Activated T-cell treated with anti-CD3 and anti-CD28 coated beads, Interleukin-2, amount 50 U/mL, for 4 hours (primary cell): ENCODE measurements at regions not wholly inside any gene's neighbourhood (a gene's known extent, or its start where the extent isn't known, plus 50 kb on each side); places are given as distances from the start of the nearest gene placed in this dataset.
"Not testable (repeated sequence)": the region's sequence is repeated elsewhere in the genome, so short reads cannot be mapped to it uniquely, and the experiment has no call there.

Source experiments
- ATAC-seq, 2 donors: fragments of 200-7000 bp; cut with Tn5 transposase; one replicate each; pipeline ENCODE4 v1.10.0; 2021
- DNase-seq: peaks from one replicate; pipeline ENCODE4 v3.0.0-alpha.2; 2020
- H3K27me3 Mint-ChIP-seq: one replicate; pipeline ENCODE4 v1.8.0; 2021; ENCODE audit warnings: low read depth, mixed read lengths
- H3K36me3 Mint-ChIP-seq: one replicate; pipeline ENCODE4 v1.8.0; 2022; ENCODE audit warnings: mixed read lengths; ENCODE audit not compliant: insufficient read depth
- H3K4me1 Mint-ChIP-seq: one replicate; pipeline ENCODE4 v1.8.0; 2021; ENCODE audit warnings: low read depth, mixed read lengths
- H3K4me3 Mint-ChIP-seq: one replicate; pipeline ENCODE4 v1.8.0; 2021; ENCODE audit warnings: mild to moderate bottlenecking, moderate library complexity, mixed read lengths
- H3K9me3 Mint-ChIP-seq: one replicate; pipeline ENCODE4 v1.8.0; 2021; ENCODE audit warnings: mixed read lengths

DNA sequence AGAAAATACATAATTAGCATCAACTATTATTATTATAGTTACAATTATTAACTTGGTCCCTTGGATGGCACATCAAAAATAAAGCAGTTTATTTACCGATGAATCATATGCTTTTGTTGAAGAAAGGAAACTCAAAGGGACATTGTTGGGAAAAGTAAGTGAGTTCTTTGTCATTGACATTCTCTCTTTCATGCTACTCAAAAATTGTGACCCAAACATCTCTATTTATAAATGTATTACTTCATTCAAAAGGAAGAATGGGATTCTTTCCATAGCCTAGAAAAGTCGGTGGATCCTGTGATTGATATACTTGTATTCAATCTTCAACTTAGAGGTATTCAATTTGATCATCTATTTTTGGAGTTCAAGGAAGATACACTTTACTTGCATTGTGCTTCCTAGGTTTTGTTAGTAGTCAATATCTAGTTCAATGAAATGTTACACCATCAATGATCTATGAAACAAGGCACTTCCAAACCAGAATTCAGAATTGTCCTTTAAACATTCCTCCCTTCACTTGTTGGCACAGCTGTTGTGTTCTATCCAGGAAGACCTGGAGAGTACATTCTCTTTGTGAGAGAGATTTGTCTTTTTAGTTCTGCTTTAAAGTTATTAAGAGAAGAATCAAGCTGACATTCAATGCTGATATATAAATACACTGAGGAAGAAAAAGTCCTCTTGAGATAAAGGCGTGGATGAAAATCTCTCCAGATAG is 235.2 kb downstream of the TMEM26 start:
- no peaks in the 10 kb centered on the region for H3K4me1 Mint-ChIP-seq
- H3K27me3 Mint-ChIP-seq, result peaks cover 3% of the 10 kb centered on the region
- DNase-seq (no peak), ATAC-seq (no peak)
- H3K9me3 Mint-ChIP-seq, result no peaks in the 10 kb centered on the region
- H3K4me3 Mint-ChIP-seq, result no peak overlapping the region
- H3K36me3 Mint-ChIP-seq, result no peaks in the 10 kb centered on the region

DNA sequence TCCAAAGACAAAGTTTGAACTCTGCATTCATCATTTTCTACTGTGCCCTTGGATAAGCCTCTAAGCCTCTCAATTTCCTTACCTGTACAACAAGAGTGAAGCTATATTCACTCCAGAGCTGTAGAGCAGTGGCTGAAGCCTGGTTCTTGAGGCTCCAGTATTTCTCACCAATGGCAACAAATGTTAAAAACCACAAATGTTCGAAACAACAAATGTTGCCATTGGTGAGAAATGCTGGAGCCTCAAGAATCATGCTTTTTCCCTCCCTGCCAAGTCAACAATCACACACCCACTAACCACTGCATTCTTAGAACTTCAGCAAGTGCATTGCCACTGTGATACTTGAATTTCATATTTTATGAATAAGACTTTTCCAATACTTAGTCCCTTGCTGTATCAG is 237.9 kb downstream of the TMEM26 start:
- no peak overlapping the region for H3K4me3 Mint-ChIP-seq
- no peak for DNase-seq
- no peaks in the 10 kb centered on the region for H3K27me3 Mint-ChIP-seq
- no peaks in the 10 kb centered on the region for H3K36me3 Mint-ChIP-seq
- no peaks in the 10 kb centered on the region for H3K9me3 Mint-ChIP-seq
- ATAC-seq, result no peak
- H3K4me1 Mint-ChIP-seq, result no peaks in the 10 kb centered on the region

DNA sequence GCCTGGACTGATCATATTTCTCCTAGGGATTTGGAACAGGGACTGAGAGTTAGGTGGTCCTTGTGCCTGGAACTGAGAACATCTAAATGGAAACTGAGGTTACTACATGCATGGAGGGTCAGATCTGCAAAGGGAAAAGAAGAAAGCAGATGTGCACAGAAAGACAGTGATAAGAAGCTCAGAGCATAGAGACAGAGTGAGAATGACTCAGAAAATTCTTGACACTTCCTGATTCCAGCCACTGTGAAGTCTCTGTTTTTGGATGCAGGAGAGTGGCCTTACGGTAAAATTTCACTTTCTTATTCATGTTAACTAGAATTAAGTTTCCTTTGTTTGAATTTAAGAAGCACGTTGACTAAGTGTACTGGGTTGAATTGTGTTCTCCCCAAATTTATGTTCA is 241.7 kb downstream of the TMEM26 start:
- H3K36me3 Mint-ChIP-seq, result no peaks in the 10 kb centered on the region
- DNase-seq, result no peak
- H3K27me3 Mint-ChIP-seq, result no peaks in the 10 kb centered on the region
- no peaks in the 10 kb centered on the region for H3K4me1 Mint-ChIP-seq
- no peaks in the 10 kb centered on the region for H3K9me3 Mint-ChIP-seq
- no peak for ATAC-seq
- H3K4me3 Mint-ChIP-seq, result no peak overlapping the region

DNA sequence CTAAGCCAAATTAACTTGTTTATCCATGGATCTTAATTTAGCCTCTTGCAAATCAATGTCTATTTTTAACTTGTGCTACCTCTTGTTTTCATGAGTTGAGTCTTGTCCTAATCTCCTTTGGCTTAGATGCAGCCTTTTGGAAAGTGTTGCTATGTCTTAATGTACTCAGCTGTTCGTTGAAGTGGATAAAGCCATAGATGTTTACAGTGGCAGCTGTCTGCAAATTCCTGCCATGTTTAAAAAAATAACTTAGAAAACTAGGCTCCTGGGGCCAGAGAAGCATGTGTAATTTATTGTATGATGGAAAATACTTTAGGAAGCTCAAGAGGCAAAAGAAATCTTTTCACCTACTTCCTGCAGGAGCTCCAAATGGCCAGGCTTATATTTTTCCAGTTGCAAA is 253.1 kb upstream of the RHOBTB1 start:
- no peaks in the 10 kb centered on the region for H3K36me3 Mint-ChIP-seq
- peaks cover 12% of the 10 kb centered on the region for H3K9me3 Mint-ChIP-seq
- peaks cover 2% of the 10 kb centered on the region for H3K27me3 Mint-ChIP-seq
- DNase-seq, result no peak
- no peak for ATAC-seq
- H3K4me1 Mint-ChIP-seq, result no peaks in the 10 kb centered on the region
- H3K4me3 Mint-ChIP-seq, result no peak overlapping the region

DNA sequence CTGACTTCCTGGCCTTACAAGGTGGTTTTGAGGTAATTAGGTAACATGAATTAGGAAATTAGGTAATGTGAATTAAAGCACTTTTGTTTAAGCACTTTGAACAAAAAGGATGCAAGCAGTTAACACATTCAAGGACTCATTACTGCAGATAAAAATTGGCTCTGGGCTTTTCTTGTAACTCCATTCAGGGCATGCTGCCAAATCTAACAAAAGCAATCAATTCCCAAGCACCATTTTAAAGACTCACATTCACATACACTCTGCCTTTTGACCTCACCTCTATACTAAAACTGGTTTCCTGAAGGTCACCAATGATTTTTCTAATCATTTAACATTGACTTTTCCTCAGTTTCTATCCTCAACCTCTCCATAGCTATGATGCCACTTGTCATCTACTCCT is 251.2 kb upstream of the RHOBTB1 start:
- Mint-ChIP-seq H3K27me3 (peaks cover 4% of the 10 kb centered on the region), H3K9me3 (peaks cover 12% of the 10 kb centered on the region), H3K4me3 (no peak overlapping the region), H3K36me3 (no peaks in the 10 kb centered on the region), H3K4me1 (no peaks in the 10 kb centered on the region)
- no peak for ATAC-seq
- DNase-seq, result no peak

DNA sequence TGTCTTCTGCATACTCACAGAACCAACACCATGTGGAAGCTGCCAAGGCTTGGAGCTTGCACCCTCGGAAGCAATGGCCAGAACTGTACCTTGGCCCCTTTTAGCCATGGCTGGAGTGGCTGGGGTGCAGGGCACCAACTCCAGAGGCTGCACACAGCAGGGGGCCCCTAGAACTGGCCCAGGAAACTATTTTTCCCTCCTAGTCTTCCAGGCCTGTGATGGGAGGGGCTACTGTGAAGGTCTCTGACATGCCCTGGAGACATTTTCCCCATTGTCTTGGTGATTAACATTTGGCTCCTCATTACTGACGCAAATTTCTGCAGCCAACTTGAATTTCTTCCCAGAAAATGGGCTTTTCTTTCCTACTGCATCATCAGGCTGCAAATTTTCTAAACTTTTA is 248.6 kb upstream of the RHOBTB1 start:
- not testable (repeated sequence) for ATAC-seq, H3K4me3 Mint-ChIP-seq

DNA sequence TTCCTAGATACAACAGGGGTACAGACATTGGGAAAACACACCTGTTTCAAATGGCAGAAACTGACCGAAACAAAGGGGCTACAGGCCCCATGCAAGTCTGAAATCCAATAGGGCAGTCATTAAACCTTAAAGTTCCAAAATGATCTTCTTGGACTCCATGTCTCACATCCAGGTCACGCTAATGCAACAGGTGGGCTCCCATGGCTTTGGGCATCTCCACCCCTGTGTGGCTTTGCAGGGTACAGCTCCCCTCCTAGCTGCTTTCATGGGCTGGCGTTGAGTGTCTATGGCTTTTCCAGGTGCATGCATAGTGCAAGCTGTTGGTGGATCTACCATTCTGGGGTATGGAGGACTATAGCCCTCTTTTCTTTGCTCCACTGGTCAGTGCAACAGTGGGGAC is 248.1 kb upstream of the RHOBTB1 start:
- DNase-seq, result no peak
- Mint-ChIP-seq H3K27me3 (peaks cover 4% of the 10 kb centered on the region), H3K9me3 (peaks cover 12% of the 10 kb centered on the region), H3K4me1 (no peaks in the 10 kb centered on the region), H3K36me3 (no peaks in the 10 kb centered on the region), H3K4me3 (no peak overlapping the region)
- ATAC-seq, result no peak

More for the DNA sequence above, 248.6 kb upstream of the RHOBTB1 start:
- not testable (repeated sequence) for H3K4me1 Mint-ChIP-seq, H3K36me3 Mint-ChIP-seq, DNase-seq, H3K27me3 Mint-ChIP-seq
- peaks cover 12% of the 10 kb centered on the region for H3K9me3 Mint-ChIP-seq

DNA sequence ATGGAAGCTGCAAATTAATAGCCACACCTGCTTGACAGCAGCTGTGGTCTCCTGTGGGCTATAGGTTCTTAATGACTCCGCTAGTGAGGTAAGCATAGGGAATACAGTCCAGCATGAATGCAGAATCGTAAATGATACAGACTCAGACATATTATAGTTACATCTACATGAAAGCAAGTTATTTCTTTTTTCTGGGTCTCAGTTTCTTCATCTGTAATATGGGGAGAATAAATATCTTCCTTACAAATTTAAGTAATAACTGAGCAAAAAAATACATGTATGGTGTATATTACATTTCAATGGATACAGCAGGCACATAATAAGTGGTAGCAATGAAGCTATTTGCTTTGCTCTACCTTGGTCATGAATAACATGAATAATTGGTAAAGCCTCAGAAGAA is 245.9 kb upstream of the RHOBTB1 start:
- Mint-ChIP-seq H3K27me3 (peaks cover 4% of the 10 kb centered on the region), H3K9me3 (peaks cover 12% of the 10 kb centered on the region), H3K4me1 (no peaks in the 10 kb centered on the region), H3K36me3 (no peaks in the 10 kb centered on the region), H3K4me3 (no peak overlapping the region)
- DNase-seq (no peak), ATAC-seq (no peak)

DNA sequence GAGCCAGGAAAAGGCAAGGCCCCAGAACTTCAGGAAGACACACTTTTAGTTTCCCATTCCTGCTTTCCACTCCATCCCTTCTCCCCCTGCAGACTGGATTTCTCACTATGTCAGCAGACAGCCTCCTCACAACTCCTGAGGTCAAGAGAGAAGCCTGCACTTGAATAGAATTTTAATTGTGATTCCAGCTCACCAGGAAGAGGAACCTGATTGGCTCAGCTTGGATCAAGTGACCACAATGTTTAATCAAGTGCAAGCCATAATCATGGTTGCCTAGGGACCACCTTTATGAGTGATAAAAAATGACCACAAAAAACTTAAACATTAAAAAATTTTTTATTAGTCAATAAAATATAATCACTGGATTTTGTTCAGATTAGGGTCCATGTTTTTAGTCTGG is 244.7 kb upstream of the RHOBTB1 start:
- no peaks in the 10 kb centered on the region for H3K36me3 Mint-ChIP-seq
- H3K4me1 Mint-ChIP-seq, result no peaks in the 10 kb centered on the region
- H3K9me3 Mint-ChIP-seq, result peaks cover 8% of the 10 kb centered on the region
- H3K27me3 Mint-ChIP-seq, result peaks cover 4% of the 10 kb centered on the region
- DNase-seq (no peak), ATAC-seq (no peak)
- no peak overlapping the region for H3K4me3 Mint-ChIP-seq

DNA sequence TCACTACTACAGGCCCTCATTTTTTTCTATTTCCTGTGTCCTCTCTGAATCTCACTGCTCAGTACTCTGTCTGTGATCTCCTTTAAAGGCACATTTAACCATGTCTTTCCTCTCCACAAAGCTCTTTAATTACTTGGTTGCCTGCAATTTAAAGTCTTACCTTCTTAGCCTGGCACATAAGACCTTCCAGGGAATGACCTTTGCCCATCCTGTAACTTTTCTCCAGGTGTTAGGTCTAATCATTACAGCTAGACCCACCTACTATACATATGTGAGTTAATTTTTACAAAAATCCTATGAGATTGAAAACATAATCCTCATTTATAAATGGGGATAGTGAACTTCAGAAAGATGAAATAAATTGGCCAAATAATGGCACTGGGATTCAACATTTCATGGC is 244.1 kb upstream of the RHOBTB1 start:
- H3K9me3 Mint-ChIP-seq, result peaks cover 3% of the 10 kb centered on the region
- H3K4me3 Mint-ChIP-seq, result no peak overlapping the region
- H3K27me3 Mint-ChIP-seq, result peaks cover 4% of the 10 kb centered on the region
- no peak for DNase-seq
- no peak for ATAC-seq
- no peaks in the 10 kb centered on the region for H3K36me3 Mint-ChIP-seq
- H3K4me1 Mint-ChIP-seq, result no peaks in the 10 kb centered on the region

DNA sequence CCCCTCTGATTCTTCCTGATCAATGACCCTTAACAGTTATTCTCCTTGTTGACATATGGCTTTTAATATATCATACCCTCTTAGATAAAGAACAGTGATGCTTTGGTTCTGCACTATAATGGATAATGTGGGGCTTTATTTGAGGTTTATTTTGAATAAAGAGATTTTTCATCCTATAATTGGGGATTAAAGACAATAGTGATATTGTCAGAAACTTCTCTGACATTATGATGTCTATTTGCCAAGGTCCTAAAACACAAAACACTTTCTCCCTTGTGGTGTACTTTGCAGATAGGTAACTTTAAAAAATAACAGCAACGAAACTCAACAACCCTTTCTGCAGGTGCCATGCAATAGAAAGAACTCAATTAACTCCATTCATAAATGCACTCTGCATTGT is 243.6 kb upstream of the RHOBTB1 start:
- Mint-ChIP-seq H3K27me3 (peaks cover 3% of the 10 kb centered on the region), H3K36me3 (no peaks in the 10 kb centered on the region), H3K4me3 (no peak overlapping the region), H3K9me3 (no peaks in the 10 kb centered on the region), H3K4me1 (no peaks in the 10 kb centered on the region)
- ATAC-seq (no peak), DNase-seq (no peak)

DNA sequence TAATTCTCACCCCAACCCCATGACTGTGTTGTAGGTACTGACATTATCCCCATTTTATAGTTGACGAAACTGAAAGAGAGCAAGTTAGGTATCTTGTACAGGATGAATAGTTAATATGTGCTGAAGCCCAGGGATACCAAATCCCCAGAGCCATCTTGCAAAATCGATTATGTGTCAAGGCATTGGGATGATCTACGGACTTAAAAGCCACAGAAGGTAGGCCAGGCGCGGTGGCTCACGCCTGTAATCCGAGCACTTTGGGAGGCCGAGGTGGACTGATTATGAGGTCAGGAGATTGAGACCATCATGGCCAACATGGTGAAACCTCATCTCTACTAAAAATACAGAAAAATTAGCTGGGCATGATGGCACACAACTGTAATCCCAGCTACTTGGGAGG is 242.4 kb upstream of the RHOBTB1 start:
- ATAC-seq (no peak), DNase-seq (no peak)
- H3K4me1 Mint-ChIP-seq, result no peaks in the 10 kb centered on the region
- no peaks in the 10 kb centered on the region for H3K9me3 Mint-ChIP-seq
- no peaks in the 10 kb centered on the region for H3K36me3 Mint-ChIP-seq
- no peaks in the 10 kb centered on the region for H3K27me3 Mint-ChIP-seq
- no peak overlapping the region for H3K4me3 Mint-ChIP-seq

DNA sequence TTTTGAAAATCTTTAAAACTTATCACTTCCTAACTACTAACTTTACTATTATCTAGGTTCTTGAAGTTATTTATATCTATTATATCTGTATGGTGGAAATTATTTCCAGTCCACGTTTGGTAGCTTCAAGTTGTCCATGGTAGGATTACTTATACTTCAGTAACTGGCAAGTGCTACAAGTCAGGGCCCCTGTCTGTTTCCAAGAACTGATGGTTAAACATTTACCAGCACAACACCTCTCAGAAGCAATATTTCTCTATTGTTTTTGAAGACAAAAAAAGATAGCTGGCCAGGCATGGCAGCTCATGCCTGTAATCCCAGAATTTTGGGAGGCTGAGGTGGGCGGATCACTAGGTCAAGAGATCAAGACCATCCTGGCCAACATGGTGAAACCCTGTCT is 240.4 kb upstream of the RHOBTB1 start:
- H3K4me3 Mint-ChIP-seq, result no peak overlapping the region
- no peaks in the 10 kb centered on the region for H3K36me3 Mint-ChIP-seq
- no peak for DNase-seq
- H3K9me3 Mint-ChIP-seq, result no peaks in the 10 kb centered on the region
- no peaks in the 10 kb centered on the region for H3K27me3 Mint-ChIP-seq
- no peak for ATAC-seq
- H3K4me1 Mint-ChIP-seq, result no peaks in the 10 kb centered on the region

DNA sequence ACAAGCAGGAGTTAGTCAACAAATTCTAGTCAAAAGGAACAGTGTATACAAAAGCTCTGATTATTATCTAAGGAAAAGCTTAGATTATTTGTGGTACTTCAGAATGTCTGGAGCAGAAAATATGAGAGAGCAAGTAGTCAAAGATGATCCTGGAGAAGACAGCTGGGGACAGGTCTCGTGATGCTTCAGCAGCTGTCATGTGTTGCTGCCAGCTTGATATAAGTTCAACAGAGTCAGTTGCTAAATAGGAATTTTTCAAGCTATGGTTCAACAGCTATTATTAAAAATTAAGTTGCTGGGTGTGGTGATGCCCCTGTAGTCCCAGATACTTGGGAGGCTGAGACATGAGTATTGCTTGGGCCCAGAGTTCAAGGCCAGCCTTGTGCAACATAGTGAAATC is 240.0 kb upstream of the RHOBTB1 start:
- Mint-ChIP-seq H3K9me3 (no peaks in the 10 kb centered on the region), H3K36me3 (no peaks in the 10 kb centered on the region), H3K27me3 (no peaks in the 10 kb centered on the region), H3K4me1 (no peaks in the 10 kb centered on the region), H3K4me3 (no peak overlapping the region)
- ATAC-seq (no peak), DNase-seq (no peak)

DNA sequence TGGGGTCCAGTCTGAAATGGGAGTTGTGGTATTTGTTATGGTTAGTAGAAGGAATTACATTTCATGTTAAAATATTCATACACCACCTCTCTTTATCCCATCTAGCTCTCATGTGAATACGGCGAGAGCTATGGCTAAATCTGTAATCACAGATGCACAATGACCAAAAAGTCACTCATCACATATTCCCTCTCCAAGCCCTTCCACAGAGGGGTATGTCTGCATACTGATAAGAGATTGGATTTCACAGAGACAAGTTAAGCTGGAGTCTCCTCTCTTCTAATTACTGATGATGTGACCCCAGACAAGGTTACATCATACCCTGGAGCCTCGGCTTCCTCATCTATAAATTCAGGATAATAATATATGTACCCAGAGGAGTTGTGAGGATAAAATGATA is 237.8 kb upstream of the RHOBTB1 start:
- H3K9me3 Mint-ChIP-seq, result no peaks in the 10 kb centered on the region
- DNase-seq (no peak), ATAC-seq (no peak)
- no peaks in the 10 kb centered on the region for H3K27me3 Mint-ChIP-seq
- no peak overlapping the region for H3K4me3 Mint-ChIP-seq
- no peaks in the 10 kb centered on the region for H3K4me1 Mint-ChIP-seq
- H3K36me3 Mint-ChIP-seq, result no peaks in the 10 kb centered on the region

DNA sequence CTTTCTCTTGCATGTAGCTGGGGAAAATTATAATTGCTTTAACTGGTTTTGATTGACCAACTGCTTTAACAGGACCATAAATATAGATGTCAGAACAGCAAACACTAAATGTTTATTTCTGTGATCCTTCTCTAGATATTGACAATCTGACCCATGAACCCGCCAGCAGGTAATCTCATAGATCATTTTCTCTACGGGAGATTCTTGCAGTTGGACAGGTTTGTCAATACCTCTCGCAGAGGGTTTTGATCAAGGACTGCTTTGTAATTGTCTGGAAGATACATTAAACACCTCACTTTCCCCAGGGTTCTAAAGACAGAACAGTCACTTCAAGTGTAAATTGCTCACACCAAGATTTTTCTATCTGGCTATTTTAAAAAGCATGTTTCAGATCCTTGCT is 235.8 kb upstream of the RHOBTB1 start:
- H3K27me3 Mint-ChIP-seq, result no peaks in the 10 kb centered on the region
- ATAC-seq (no peak), DNase-seq (no peak)
- H3K4me3 Mint-ChIP-seq, result no peak overlapping the region
- no peaks in the 10 kb centered on the region for H3K36me3 Mint-ChIP-seq
- no peaks in the 10 kb centered on the region for H3K4me1 Mint-ChIP-seq
- no peaks in the 10 kb centered on the region for H3K9me3 Mint-ChIP-seq
